GM10248 (cell line): ENCODE measurements at regions not wholly inside any gene's neighbourhood (a gene's known extent, or its start where the extent isn't known, plus 50 kb on each side); places are given as distances from the start of the nearest gene placed in this dataset.

Experiments used
- CTCF ChIA-PET: fragments of 300-600 bp; sonication (Branson Sonifier 250); formaldehyde crosslinking; extraction: SDS; loops from one replicate; lab custom pipeline; 2021; ENCODE audit warnings: antibody characterized with exemption; lab: Yijun Ruan, JAX
- POLR2A ChIA-PET: fragments of 350-650 bp; sonication (Branson Sonifier 250); formaldehyde crosslinking; extraction: SDS; loops from one replicate; lab custom pipeline; 2020; ENCODE audit warnings: antibody characterized with exemption; lab: Yijun Ruan, JAX
- DNase-seq: peaks from one replicate; pipeline ENCODE4 v3.0.0; 2012; ENCODE audit errors: extremely low spot score
- CTCF ChIP-seq: IDR thresholded peaks from 2 replicates; pipeline ENCODE4 v1.5.1; 2012; ENCODE audit warnings: mild to moderate bottlenecking, low read depth; ENCODE audit errors: extremely low read depth, missing control alignments, control extremely low read depth

GRCh38 chr10:70978816-70979480, 90.6 kb upstream of the PCBD1 start:
- TF ChIP-seq CTCF: no peak
- no peak for DNase-seq
- CTCF ChIA-PET: interaction anchor here (0.9 to 1.1 kb wide), 2 partner anchors 9 to 32 kb away, joined by 3 read pairs; no protein-coding TSS in a partner anchor
- POLR2A ChIA-PET: no interaction called here

GRCh38 chr10:70980687-70981086, 92.3 kb upstream of the PCBD1 start:
- DNase-seq: no peak
- ChIA-PET POLR2A (no interaction called here), CTCF (no interaction called here)
- no peak for TF ChIP-seq CTCF

- TF ChIP-seq CTCF: no peak
- ChIA-PET CTCF (no interaction called here), POLR2A (no interaction called here)
- DNase-seq: no peak
Measured at GRCh38 chr10:70981171-70981836, 92.9 kb upstream of the PCBD1 start.

- TF ChIP-seq CTCF: no peak
- ChIA-PET POLR2A (no interaction called here), CTCF (no interaction called here)
- DNase-seq: no peak
Measured at GRCh38 chr10:70981936-70982335, 93.6 kb upstream of the PCBD1 start.

GRCh38 chr10:70982443-70982842, 94.1 kb upstream of the PCBD1 start:
- DNase-seq: peak; percentile 59
- no peak for TF ChIP-seq CTCF
- ChIA-PET CTCF (no interaction called here), POLR2A (no interaction called here)

GRCh38 chr10:70984986-70985722, 96.8 kb upstream of the PCBD1 start:
- DNase-seq: no peak
- TF ChIP-seq CTCF: no peak
- ChIA-PET CTCF (no interaction called here), POLR2A (no interaction called here)
